K562 (cell line): ENCODE measurements at regions not wholly inside any gene's neighbourhood (a gene's known extent, or its start where the extent isn't known, plus 50 kb on each side); places are given as distances from the start of the nearest gene placed in this dataset.

ENCODE experiments used
- ATAC-seq: fragments of 200-7000 bp; cut with Tn5 transposase; 3 replicates; pipeline ENCODE4 v1.9.1; 2020; ENCODE audit warnings: moderate library complexity
- BruUV-seq: library from RNA; stranded (reverse); fragments of 400-500 nt; replicated peaks from 2 replicates; lab custom pipeline; 2021; lab: Mats Ljungman, UMichigan
- CTCF ChIA-PET: fragments of 300-600 bp; formaldehyde crosslinking; extraction: SDS; loops from one replicate; lab custom pipeline; 2021; ENCODE audit warnings: low intra/inter-chr PET ratio; lab: Yijun Ruan, JAX
- POLR2A ChIA-PET: fragments of 300-600, 350-650 bp; sonication (Branson Sonifier 250); formaldehyde crosslinking; extraction: SDS; loops from one replicate; lab custom pipeline; 2021; ENCODE audit warnings: antibody characterized with exemption, inconsistent platforms; lab: Yijun Ruan, JAX
- DNase-seq, 4 experiments: peaks; one replicate each; pipeline versions ENCODE4 v3.0.0 to v3.0.0-alpha.2; 2011 to 2018; ENCODE audit warnings: low spot score in 3 of 4, mixed read lengths in 3 of 4; ENCODE audit errors: extremely low read depth in 1 of 4
- FAIRE-seq: peaks from 2 replicates; lab custom pipeline; 2011; peaks lifted over from hg19 to GRCh38; lab: Jason Lieb, UNC
- H2AFZ ChIP-seq: 2 replicates; pipeline ENCODE4 v1.6.0; 2011; ENCODE audit warnings: low read depth, low read length, control low read depth, inconsistent platforms
- H3K27ac ChIP-seq: fragments of 200-600 bp; 3 replicates; pipeline ENCODE4 v1.8.0; 2011; ENCODE audit warnings: low read depth, mild to moderate bottlenecking, control low read depth, inconsistent platforms, low read length, moderate library complexity, mixed read lengths; ENCODE audit errors: extremely low read depth
- H3K27me3 ChIP-seq, 2 experiments: fragments of 300-600 bp in 1 of 2; 2 replicates in 1 of 2; 3 replicates in 1 of 2; pipeline versions ENCODE4 v1.6.0 to v1.8.0; 2011; ENCODE audit warnings: inconsistent platforms in 2 of 2, low read length in 2 of 2, mild to moderate bottlenecking in 1 of 2, mixed read lengths in 1 of 2, moderate library complexity in 1 of 2; ENCODE audit not compliant: control insufficient read depth in 2 of 2, insufficient read depth in 2 of 2
- H3K36me3 ChIP-seq: fragments of 300-600 bp; 3 replicates; pipeline ENCODE4 v1.8.0; 2011; ENCODE audit warnings: mild to moderate bottlenecking, low read length, inconsistent platforms; ENCODE audit not compliant: control insufficient read depth, insufficient read depth
- H3K4me1 ChIP-seq, 2 experiments: fragments of 200-600 bp in 1 of 2; replicated peaks in 1 of 2; 2 replicates in 1 of 2; 3 replicates in 1 of 2; pipeline versions ENCODE4 v1.5.1 to v1.8.0; 2011; ENCODE audit warnings: inconsistent platforms in 2 of 2, low read length in 2 of 2, mild to moderate bottlenecking in 1 of 2, mixed read lengths in 1 of 2, moderate library complexity in 1 of 2; ENCODE audit not compliant: control insufficient read depth in 2 of 2, insufficient read depth in 2 of 2
- H3K4me2 ChIP-seq: 2 replicates; pipeline ENCODE4 v1.6.1; 2011; ENCODE audit warnings: low read length, control low read depth, inconsistent platforms, mixed read lengths; ENCODE audit not compliant: insufficient read depth
- H3K4me3 ChIP-seq: fragments of 200-600 bp; sonication (generic), shearing (Covaris generic); 2 replicates; pipeline ENCODE4 v1.5.1; 2016; ENCODE audit warnings: control low read depth, inconsistent platforms
- H3K79me2 ChIP-seq: fragments of 200-600 bp; 3 replicates; pipeline ENCODE4 v1.8.0; 2011; ENCODE audit warnings: low read length, inconsistent platforms; ENCODE audit not compliant: control insufficient read depth, insufficient read depth
- H3K9ac ChIP-seq, 2 experiments: 2 replicates each; pipeline versions ENCODE4 v1.6.0 to v1.6.1; 2011; ENCODE audit warnings: low read depth in 2 of 2, low read length in 2 of 2, control low read depth in 1 of 2, inconsistent platforms in 1 of 2, mild to moderate bottlenecking in 1 of 2, mixed read lengths in 1 of 2; ENCODE audit not compliant: insufficient read depth in 1 of 2
- H3K9me1 ChIP-seq: one replicate; pipeline ENCODE4 v1.6.0; 2011; ENCODE audit warnings: inconsistent platforms, mild to moderate bottlenecking, low read length, moderate library complexity; ENCODE audit not compliant: control insufficient read depth, insufficient read depth
- H3K9me3 ChIP-seq: replicated peaks from 2 replicates; pipeline ENCODE4 v1.5.1; 2011; ENCODE audit warnings: low read depth, low read length, inconsistent platforms; ENCODE audit not compliant: control insufficient read depth, insufficient read depth
- H4K20me1 ChIP-seq: replicated peaks from 2 replicates; pipeline ENCODE4 v1.6.1; 2011; ENCODE audit warnings: low read length, inconsistent platforms, mixed read lengths; ENCODE audit not compliant: control insufficient read depth, insufficient read depth
- CTBP1 ChIP-seq: fragments of 450-650 bp; IDR thresholded peaks from 2 replicates; pipeline ENCODE4 v1.6.1; 2016; ENCODE audit warnings: borderline replicate concordance
- CXXC5 ChIP-seq: fragments of 250-450 bp; sonication (Bioruptor Pico); IDR thresholded peaks from 2 replicates; pipeline ENCODE4 v1.8.0; 2022; ENCODE audit warnings: inconsistent platforms, mild to moderate bottlenecking, moderate library complexity
- PHF21A ChIP-seq: fragments of 450-650 bp; IDR thresholded peaks from 2 replicates; pipeline ENCODE4 v1.6.1; 2017; ENCODE audit warnings: low read depth, borderline replicate concordance
- WGBS: fragments of 100-300 bp; shearing (Covaris generic); methylation state at CpG from one replicate; pipeline ENCODE4 v1.1.6; 2016; ENCODE audit warnings: low coverage, mixed read lengths; ENCODE audit not compliant: insufficient coverage; ENCODE audit errors: missing lambda C conversion rate; 5-methylcytosine and 5-hydroxymethylcytosine counted together
- in situ Hi-C: fragments of 300-500 bp; cut with MboI; formaldehyde crosslinking; loops from 4 replicates; pipeline ENCODE4 v1.15.0; 2018; ENCODE audit warnings: inconsistent platforms, mixed read lengths
- intact Hi-C: fragments of 100-400 bp; cut with micrococcal nuclease; formaldehyde crosslinking; loops from 2 replicates; pipeline ENCODE4 v1.14.2; 2022
- TF ChIP-seq, protein P1 (sequence below): fragments of 450-650 bp; IDR thresholded peaks from 2 replicates; pipeline ENCODE4 v1.6.1; 2017; ENCODE audit warnings: antibody characterized with exemption
- TF ChIP-seq, protein P2 (sequence below): sonication (generic); formaldehyde crosslinking; IDR thresholded peaks from 2 replicates; pipeline ENCODE4 v1.8.1; 2023; ENCODE audit warnings: mild to moderate bottlenecking, missing genetic modification reagents

- H3K4me2 ChIP-seq: no peak overlapping the region
- in situ Hi-C loops (no loop called here), intact Hi-C loops (no loop called here)
- H3K9ac ChIP-seq: no peak overlapping the region
- ChIA-PET CTCF (no interaction called here), POLR2A (interaction anchor here (1.4 to 1.5 kb wide), 2 partner anchors 23 to 58 kb away, joined by 4 read pairs; no protein-coding TSS in a partner anchor)
- ATAC-seq (no peak), FAIRE-seq (no peak), DNase-seq (no peak)
- TF ChIP-seq CTBP1 (no peak), PHF21A (no peak), CXXC5 (CRISPR knock-in tag) (no peak)
- TF ChIP-seq, protein P1, sequence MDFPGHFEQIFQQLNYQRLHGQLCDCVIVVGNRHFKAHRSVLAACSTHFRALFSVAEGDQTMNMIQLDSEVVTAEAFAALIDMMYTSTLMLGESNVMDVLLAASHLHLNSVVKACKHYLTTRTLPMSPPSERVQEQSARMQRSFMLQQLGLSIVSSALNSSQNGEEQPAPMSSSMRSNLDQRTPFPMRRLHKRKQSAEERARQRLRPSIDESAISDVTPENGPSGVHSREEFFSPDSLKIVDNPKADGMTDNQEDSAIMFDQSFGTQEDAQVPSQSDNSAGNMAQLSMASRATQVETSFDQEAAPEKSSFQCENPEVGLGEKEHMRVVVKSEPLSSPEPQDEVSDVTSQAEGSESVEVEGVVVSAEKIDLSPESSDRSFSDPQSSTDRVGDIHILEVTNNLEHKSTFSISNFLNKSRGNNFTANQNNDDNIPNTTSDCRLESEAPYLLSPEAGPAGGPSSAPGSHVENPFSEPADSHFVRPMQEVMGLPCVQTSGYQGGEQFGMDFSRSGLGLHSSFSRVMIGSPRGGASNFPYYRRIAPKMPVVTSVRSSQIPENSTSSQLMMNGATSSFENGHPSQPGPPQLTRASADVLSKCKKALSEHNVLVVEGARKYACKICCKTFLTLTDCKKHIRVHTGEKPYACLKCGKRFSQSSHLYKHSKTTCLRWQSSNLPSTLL: no peak
- TF ChIP-seq, protein P2, sequence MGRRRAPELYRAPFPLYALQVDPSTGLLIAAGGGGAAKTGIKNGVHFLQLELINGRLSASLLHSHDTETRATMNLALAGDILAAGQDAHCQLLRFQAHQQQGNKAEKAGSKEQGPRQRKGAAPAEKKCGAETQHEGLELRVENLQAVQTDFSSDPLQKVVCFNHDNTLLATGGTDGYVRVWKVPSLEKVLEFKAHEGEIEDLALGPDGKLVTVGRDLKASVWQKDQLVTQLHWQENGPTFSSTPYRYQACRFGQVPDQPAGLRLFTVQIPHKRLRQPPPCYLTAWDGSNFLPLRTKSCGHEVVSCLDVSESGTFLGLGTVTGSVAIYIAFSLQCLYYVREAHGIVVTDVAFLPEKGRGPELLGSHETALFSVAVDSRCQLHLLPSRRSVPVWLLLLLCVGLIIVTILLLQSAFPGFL (CRISPR knock-in tag): no peak
- no peak overlapping the region for H2AFZ ChIP-seq
- no TSS peak for BruUV-seq
- 0% methylated on average over 3 of the region's 3 CpGs for WGBS
- H3K27me3 ChIP-seq: peaks cover 0 to 4% of the 10 kb centered on the region in 2 experiments; a peak in 2 of 5 replicates
- H4K20me1 ChIP-seq: no peaks in the 10 kb centered on the region
- no peaks in the 10 kb centered on the region for H3K4me1 ChIP-seq
- H3K36me3 ChIP-seq: no peaks in the 10 kb centered on the region
- H3K27ac ChIP-seq: no peak overlapping the region
- H3K4me3 ChIP-seq: no peak overlapping the region
- H3K79me2 ChIP-seq: no peaks in the 10 kb centered on the region
- H3K9me3 ChIP-seq: no peaks in the 10 kb centered on the region
- H3K9me1 ChIP-seq: no peaks in the 10 kb centered on the region
Observed at GRCh38 chr3:23663246-23663645, 142.5 kb upstream of the UBE2E1 start.
